ENCODE measurements at regions not wholly inside any gene's neighbourhood (a gene's known extent, or its start where the extent isn't known, plus 50 kb on each side); places are given as distances from the start of the nearest gene placed in this dataset.

- TF ChIP-seq, protein P1, sequence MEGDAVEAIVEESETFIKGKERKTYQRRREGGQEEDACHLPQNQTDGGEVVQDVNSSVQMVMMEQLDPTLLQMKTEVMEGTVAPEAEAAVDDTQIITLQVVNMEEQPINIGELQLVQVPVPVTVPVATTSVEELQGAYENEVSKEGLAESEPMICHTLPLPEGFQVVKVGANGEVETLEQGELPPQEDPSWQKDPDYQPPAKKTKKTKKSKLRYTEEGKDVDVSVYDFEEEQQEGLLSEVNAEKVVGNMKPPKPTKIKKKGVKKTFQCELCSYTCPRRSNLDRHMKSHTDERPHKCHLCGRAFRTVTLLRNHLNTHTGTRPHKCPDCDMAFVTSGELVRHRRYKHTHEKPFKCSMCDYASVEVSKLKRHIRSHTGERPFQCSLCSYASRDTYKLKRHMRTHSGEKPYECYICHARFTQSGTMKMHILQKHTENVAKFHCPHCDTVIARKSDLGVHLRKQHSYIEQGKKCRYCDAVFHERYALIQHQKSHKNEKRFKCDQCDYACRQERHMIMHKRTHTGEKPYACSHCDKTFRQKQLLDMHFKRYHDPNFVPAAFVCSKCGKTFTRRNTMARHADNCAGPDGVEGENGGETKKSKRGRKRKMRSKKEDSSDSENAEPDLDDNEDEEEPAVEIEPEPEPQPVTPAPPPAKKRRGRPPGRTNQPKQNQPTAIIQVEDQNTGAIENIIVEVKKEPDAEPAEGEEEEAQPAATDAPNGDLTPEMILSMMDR (conservative IDR thresholded peaks at IDR 0.05), result no peak
- no peak for TF ChIP-seq EZH2 (IDR thresholded peaks at IDR 0.05; ENCODE audit: low read depth)
Observed at GRCh38 chr2:189273734-189274133, 94.2 kb upstream of the COL5A2 start.

Data from PC-9 (cell line).